ENCODE measurements at regions not wholly inside any gene's neighbourhood (a gene's known extent, or its start where the extent isn't known, plus 50 kb on each side); places are given as distances from the start of the nearest gene placed in this dataset.
"Not testable (repeated sequence)": the region's sequence is repeated elsewhere in the genome, so short reads cannot be mapped to it uniquely, and the experiment has no call there.

GRCh38 chr3:87719060-87719459, 339.7 kb downstream of the CGGBP1 start:
- DNase-seq (ENCODE audit: low spot score): no peak

- DNase-seq (ENCODE audit: low spot score): no peak
These were observed 348.3 kb downstream of the CGGBP1 start for GRCh38 chr3:87710511-87710910.

GRCh38 chr3:87710028-87710427, 348.8 kb downstream of the CGGBP1 start:
- no peak for DNase-seq (ENCODE audit: low spot score)

- no peak for DNase-seq (ENCODE audit: low spot score)
These were observed 352.6 kb downstream of the CGGBP1 start for GRCh38 chr3:87706176-87706575.

GRCh38 chr3:87702600-87702999, 356.2 kb downstream of the CGGBP1 start:
- no peak for DNase-seq (ENCODE audit: low spot score)

- DNase-seq (ENCODE audit: low spot score): no peak
These were observed 362.4 kb downstream of the CGGBP1 start for GRCh38 chr3:87696124-87697013.

- no peak for DNase-seq (ENCODE audit: low spot score)
These were observed 364.1 kb downstream of the CGGBP1 start for GRCh38 chr3:87694678-87695077.

GRCh38 chr3:87691109-87691508, 367.7 kb downstream of the CGGBP1 start:
- DNase-seq (ENCODE audit: low spot score): no peak

GRCh38 chr3:87678984-87679660, 379.7 kb downstream of the CGGBP1 start:
- not testable (repeated sequence) for DNase-seq (ENCODE audit: low spot score)

- DNase-seq (ENCODE audit: low spot score): no peak
These were observed 384.2 kb downstream of the CGGBP1 start for GRCh38 chr3:87674397-87675161.

- no peak for DNase-seq (ENCODE audit: low spot score)
These were observed 385.7 kb downstream of the CGGBP1 start for GRCh38 chr3:87673132-87673531.

GRCh38 chr3:87654184-87654583, 377.8 kb upstream of the POU1F1 start:
- DNase-seq (ENCODE audit: low spot score): no peak

GRCh38 chr3:87653138-87653537, 376.8 kb upstream of the POU1F1 start:
- DNase-seq (ENCODE audit: low spot score): not testable (repeated sequence)

GRCh38 chr3:87634426-87634825, 358.0 kb upstream of the POU1F1 start:
- DNase-seq (ENCODE audit: low spot score): no peak

- DNase-seq (ENCODE audit: low spot score): no peak
These were observed 350.9 kb upstream of the POU1F1 start for GRCh38 chr3:87627316-87627715.

GRCh38 chr3:87626546-87626945, 350.2 kb upstream of the POU1F1 start:
- no peak for DNase-seq (ENCODE audit: low spot score)

- no peak for DNase-seq (ENCODE audit: low spot score)
These were observed 349.5 kb upstream of the POU1F1 start for GRCh38 chr3:87625876-87626275.

GRCh38 chr3:87624860-87625259, 348.5 kb upstream of the POU1F1 start:
- DNase-seq (ENCODE audit: low spot score): no peak

- no peak for DNase-seq (ENCODE audit: low spot score)
These were observed 345.3 kb upstream of the POU1F1 start for GRCh38 chr3:87621667-87622066.

GRCh38 chr3:87615506-87615905, 339.1 kb upstream of the POU1F1 start:
- no peak for DNase-seq (ENCODE audit: low spot score)

- DNase-seq (ENCODE audit: low spot score): no peak
These were observed 338.6 kb upstream of the POU1F1 start for GRCh38 chr3:87614998-87615397.

GRCh38 chr3:87607234-87607633, 330.9 kb upstream of the POU1F1 start:
- DNase-seq (ENCODE audit: low spot score): no peak

GRCh38 chr3:87595798-87596197, 319.4 kb upstream of the POU1F1 start:
- DNase-seq (ENCODE audit: low spot score): no peak
